ENCODE measurements at regions not wholly inside any gene's neighbourhood (a gene's known extent, or its start where the extent isn't known, plus 50 kb on each side); places are given as distances from the start of the nearest gene placed in this dataset.
"Not testable (repeated sequence)": the region's sequence is repeated elsewhere in the genome, so short reads cannot be mapped to it uniquely, and the experiment has no call there.

DNA sequence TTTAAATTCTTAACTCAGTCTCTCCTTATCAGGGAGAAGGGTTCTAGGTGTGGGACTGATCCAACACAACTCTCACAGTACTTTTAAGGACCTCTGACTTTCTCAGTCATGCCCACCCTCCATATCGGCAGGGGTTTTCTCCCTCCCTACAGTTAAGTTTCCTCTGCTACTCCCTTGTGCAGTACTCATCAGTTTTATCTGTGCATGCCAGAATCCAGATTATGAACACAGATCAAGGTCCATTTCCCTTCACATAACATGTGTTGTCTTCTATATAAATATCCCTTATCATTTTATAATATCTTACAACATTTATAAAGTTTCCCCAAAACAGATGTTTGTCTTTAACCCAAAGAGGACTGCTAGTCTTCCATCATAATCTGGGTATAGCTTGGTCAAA is 986.5 kb upstream of the ARRDC3 start:
- no peak for DNase-seq

DNA sequence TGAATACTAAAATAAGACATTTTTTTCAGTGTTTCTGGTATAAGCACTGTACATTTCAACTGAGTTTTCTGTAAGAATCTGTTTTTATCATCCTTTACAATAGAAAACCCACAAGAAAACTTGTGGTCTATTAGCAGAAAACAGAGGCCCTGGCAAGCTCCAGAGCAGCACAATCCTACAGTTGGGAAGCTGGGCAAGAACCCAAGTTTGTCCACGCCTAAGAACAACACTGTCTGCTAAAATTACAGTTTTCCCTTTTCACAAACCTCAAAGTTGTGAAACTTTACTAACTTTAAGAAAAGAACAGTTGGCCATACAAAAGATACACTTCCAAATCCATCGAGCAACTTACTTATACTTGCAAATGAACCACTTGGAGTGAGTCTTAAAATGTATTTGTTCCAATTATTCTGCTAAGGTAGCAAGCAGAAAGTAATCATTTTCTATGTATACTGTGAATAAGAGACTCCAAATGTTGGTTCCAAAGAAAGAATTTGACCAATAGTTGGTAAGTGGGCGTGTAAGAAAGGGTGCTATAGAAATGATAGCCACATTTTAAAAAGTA is 982.0 kb upstream of the ARRDC3 start:
- no peak for DNase-seq

DNA sequence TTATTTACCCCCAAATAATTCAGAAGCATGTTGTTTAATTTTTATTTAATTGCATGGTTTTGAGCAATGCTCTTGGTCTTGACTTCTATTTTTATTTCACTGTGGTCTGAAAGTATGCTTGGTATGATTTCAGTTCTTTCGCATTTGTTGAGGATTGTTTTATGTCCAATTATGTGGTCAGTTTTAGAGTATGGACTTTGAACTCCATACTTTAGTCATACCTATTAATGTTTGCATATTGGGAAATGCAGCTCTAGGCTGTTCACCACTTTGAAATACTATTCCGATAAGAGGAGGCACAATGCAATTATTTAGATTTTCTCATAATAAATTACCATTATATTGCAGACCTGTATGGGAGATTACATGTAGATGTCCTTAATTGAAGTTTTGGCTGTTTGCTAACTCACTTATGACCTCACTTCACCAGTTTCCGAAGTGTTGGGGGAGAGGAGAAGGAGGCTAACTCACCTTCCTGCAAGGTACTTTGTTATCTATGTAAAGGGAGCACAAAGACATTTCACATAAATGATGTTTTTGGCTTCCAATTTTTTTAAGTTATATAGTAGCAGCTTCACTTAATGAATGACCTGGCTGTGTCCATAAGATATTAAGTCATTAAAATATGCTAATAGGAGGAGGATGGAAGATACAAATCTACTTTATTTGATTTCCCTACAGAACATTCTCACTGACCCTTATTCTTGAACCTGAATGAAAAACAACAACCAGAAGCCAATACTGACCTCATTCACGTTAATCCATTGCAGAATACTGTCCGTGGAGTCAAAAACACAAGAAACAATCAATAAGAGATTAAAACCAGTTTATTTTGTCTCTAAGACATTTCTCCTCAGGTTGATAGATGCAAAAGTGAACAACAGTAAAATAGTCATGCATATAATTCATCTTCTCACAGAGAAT is 970.3 kb upstream of the ARRDC3 start:
- DNase-seq = no peak

DNA sequence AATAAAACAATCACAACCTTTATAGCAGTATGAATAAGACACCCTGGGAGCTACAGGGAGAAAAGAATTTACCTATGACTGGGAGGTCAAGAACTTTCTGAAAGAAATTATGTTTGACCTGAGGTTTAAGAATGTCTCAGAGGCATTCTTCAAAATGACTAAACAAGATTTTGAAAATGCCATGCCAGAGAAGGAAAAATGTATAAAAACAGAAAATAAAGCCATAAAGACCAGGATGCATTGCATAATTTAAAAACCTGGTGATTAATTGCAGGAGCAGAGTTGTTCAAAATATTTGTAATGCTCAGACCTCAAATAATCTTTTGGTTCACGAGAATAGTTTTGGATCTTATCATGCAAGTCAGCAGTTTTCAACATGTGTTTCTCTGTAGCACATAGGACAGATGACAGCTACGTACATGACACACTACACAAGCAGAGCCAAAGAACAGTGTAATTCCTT is 954.7 kb upstream of the ARRDC3 start:
- DNase-seq = no peak

DNA sequence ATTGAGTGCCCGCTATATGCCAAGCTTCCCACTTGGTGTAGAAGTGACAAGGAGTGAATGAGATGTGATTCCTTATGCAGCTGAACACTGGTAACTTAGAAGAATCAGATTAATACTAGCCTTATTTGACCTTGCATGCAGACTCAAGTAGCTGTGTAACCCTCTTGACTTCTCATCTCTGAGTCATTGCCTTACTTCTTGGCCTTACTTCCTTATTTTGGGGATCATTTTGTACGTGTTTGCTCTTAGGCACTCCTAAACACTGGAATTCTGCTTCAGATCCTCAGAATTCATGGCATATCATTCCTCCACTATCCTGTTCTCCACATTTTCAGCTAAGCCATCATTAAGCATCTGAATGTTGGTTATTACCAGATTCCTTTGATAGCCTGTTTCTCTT is 948.9 kb upstream of the ARRDC3 start:
- no peak for DNase-seq

DNA sequence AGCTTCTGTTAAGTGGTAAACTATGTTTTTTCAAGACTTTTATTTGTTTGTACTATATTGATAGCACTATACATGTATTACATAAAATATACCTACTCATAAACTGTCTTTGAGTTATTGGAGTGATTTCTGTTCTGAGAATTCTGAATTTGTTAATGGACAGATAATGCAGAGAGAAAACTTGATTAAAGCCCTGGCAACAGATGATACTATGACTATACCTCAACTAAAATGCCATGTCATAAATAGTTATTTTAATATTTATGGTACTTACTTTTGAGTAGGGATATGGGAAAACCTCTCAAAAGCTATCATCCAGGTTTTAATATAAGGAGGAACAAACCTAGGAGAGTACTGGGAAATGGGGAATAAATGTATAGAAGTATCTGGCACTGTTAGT is 947.2 kb upstream of the ARRDC3 start:
- no peak for DNase-seq

DNA sequence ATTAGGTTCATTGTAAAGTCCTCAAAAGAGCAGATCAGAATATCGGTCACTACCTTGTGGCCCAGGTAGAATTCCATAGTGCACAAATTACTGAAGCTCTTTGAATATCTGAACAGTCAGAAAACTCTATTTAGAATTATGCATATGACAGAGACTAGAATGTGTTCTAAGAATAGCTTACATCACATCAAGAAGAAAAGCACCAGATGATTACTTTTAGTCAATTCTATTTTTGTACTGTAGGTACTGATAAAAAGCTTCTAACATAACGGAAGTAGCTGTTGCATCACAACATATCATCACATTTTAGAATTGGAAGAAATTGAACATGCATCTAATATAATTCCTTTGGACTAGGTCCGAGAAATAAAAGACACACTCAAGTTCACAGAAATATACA is 946.6 kb upstream of the ARRDC3 start:
- DNase-seq = no peak

DNA sequence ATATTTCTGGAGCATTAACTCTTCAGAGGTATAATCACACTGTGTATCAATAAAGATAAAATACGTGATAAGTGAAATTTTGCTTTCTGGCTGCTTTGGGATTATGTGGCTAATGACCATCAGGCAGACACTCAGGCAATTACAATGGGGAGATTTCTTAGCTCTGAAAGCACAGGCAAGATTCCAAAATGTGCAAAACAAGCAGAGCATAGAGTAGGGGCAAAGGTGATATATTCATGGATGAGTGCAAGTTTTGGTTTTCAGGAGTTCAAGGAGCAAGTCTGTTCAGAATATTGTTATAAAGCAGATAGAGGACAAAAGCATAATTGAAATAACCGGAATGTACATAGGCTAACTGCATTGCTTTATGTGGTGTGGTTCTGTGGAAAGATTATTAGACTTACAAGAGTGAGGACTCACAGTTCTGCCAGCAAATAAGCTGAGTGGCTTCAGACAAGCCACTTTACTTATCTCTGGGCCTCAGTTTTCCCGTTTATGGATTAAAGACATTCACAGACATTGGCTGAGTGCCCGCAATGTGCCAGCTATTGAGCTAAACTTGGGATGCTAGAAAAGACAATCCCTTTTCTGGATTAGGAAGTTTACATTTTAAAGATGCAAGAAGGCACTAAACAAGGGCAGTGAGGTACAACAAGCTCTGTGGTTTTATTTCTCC is 945.6 kb upstream of the ARRDC3 start:
- DNase-seq = no peak

DNA sequence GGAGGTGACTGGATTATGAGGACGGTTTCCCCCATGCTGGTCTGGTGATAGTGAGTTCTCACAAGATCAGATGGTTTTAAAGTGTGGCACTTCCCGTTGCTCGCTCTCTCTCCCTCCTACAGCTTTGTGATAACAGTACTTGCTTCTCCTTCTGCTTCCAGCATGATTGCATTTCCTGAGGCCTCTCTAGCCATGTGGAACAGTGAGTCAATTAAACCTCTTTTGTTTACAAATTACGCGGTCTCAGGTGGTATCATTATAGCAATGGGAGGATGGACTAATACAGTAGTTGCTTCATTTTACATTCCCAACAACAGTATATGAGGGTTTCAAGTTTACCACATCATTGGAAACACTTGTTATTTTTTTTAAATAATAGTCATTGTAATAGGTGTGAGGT is 937.3 kb upstream of the ARRDC3 start:
- DNase-seq = no peak

DNA sequence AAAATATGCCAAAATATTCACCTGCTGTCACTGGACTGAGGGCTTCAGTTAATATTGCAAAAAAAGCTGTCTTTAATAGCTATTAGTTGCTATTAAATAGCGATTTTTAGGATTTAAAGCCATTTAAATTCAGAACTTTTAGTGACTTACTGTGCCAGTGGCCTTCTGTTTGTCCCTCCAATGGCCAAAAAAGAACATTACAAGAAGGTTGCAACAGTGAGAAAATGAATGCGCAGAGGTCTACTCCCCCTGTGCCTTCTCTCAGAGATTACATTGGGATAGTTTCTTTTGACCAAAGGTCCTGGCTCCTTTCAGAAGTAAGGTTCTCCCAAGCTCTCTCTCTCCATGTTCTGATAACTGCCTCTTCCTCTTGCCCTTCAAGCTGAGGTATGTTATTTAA is 930.3 kb upstream of the ARRDC3 start:
- no peak for DNase-seq

DNA sequence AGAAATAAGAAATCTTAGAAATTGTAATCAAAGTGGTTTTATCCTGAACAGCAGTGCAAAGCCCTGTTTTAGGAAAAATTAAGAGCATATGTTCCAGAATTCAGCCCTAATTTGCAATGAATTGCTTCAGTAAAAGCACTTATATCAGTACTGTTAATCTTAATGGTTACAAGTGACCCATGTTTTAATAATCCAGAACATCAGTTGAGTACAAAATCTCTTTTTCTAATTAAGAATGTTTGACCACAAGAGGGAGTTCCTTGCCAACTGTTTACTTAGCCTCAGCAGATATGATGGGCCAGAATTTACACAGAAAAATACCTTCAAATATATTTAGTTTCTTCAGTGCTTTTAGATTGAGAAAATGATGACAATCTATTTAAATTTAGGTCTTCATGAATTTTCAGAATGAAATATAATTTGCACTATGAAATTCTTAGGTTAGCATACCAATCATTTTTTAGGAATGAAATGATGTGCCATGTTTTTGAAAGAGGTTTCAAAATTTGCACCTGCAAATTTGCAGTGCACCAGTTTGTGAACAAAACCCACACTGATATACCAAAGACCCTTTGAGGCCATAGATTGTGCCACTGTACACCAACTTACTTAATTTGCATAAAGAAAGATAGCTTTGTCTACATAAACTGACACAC is 926.3 kb upstream of the ARRDC3 start:
- peak; percentile 1 for DNase-seq

DNA sequence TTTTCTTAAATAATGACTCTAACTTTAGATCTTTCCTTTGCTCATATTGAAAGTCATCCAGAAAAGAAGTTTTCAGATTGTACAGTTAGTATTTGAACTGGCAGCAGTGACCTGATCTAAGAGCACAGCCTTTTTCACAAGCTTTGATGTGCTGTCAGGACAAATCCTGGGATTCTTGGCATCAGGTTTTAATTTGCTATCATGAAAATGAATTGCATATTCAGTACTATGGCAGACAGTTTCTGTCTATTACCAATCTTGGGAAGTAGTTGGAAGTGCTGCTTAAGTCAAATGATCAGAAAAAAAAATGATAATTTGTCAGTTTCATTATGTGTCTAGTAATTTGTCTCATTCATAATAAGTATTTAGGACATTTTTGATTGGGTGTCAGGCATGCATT is 925.6 kb upstream of the ARRDC3 start:
- no peak for DNase-seq

DNA sequence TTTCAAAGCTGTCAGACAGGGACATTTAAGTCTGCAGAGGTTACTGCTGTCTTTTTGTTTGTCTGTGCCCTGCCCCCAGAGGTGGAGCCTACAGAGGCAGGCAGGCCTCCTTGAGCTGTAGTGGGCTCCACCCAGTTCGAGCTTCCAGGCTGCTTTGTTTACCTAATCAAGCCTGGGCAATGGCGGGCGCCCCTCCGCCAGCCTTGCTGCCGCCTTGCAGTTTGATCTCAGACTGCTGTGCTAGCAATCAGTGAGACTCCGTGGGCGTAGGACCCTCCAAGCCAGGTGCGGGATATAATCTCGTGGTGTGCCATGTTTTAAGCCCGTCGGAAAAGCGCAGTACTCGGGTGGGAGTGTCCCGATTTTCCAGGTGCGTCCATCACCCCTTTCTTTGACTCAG is 919.2 kb upstream of the ARRDC3 start:
- DNase-seq = not testable (repeated sequence)

DNA sequence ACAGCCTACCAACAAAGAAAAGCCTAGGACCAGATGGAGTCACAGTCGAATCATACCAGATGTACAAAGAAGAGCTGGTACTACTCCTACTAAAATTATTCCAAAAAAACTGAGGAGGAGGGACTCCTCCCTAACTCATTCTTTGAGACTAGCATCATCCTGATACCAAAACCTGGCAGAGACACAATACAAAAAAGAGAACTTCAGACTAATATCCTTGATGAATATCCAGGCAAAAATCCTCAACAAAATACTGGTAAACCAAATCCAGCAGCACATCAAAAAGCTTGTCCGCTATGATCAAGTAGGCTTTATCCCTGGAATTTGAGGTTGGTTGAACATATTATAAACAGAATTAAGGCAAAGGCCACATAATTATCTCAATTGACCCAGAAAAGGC is 900.4 kb upstream of the ARRDC3 start:
- no peak for DNase-seq

DNA sequence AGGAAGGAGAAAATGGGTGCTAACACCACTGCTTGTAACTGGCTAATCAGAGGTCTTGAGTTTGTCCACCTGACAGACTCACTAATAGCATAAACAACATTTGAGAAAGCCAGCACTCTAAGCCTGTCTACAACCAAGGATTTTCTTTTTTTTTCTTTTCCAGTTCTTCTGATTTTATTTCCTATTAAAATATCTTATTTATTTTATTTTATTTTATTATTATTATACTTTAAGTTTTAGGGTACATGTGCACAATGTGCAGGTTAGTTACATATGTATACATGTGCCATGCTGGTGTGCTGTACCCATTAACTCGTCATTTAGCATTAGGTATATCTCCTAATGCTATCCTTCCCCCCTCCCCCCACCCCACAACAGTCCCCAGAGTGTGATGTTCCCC is 888.6 kb upstream of the ARRDC3 start:
- DNase-seq = not testable (repeated sequence)

DNA sequence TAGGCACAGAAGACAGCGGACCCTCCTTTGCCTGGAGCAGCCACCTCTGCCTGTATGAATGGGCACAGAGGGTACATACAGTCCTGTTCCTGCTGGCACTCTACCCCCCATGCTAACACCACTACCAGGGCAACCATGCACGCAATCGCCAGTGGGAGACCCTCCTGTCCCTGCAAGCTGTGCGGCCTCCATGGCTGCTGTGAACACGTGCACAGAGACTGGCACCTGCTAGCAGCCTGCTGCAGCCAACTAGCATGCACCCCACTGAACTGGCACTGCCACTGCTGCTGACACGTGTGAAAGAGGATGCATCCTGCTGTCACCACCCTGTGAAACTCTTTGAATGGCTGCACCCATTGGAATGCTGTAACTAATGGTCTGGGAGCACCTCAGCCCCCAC is 885.2 kb upstream of the ARRDC3 start:
- DNase-seq = no peak

DNA sequence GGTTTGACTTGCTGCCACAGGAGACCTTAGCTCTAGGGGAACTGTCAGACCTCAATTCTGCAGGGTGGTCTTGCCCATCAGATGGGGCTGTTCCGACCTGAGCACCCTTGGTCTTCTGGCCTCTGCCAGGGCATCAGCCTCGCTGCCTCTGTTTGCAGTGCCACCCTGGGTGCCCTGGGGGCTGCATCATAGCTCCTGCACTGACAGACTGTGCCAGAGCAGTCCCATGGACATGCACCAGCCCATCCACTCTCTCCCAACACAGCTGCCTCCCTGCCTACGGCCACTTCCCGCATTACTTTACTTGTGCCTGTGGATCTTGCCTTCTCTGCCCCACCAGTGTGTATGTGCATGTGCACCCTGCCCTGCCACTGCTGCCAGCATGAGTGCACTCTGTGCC is 884.7 kb upstream of the ARRDC3 start:
- no peak for DNase-seq

DNA sequence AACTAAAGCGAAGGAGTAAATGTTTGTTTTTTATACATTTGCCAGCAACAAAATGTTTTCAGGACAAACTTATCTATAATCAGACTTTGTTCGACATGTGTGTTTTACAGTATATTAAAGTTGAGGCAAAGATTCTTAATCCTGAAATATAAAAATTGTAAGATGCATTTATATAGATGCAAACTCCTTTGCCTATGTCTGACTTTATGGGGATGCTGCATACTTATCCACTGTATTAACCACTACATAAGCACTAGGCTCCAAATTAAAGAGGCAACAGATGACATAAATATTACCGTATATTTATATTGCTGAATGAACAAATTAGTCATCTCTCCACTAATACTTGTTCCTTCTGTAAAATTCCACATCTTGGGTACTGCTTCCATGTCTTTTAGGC is 882.7 kb upstream of the ARRDC3 start:
- no peak for DNase-seq

DNA sequence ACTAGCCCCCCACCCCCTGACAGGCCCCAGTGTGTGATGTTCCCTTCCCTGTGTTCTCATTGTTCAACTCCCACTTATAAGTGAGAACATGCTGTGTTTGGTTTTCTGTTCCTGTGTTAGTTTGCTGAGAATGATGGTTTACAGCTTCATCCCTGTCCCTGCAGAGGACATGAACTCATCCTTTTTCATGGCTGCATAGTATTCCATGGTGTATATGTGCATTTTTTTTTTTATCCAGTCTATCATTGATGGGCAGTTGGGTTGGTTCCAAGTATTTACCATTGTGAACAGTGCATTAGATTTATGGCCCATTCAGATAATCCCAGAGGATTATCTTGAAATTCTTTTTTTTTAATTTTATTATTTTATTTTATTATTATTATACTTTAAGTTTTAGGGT is 872.5 kb upstream of the ARRDC3 start:
- DNase-seq = not testable (repeated sequence)

DNA sequence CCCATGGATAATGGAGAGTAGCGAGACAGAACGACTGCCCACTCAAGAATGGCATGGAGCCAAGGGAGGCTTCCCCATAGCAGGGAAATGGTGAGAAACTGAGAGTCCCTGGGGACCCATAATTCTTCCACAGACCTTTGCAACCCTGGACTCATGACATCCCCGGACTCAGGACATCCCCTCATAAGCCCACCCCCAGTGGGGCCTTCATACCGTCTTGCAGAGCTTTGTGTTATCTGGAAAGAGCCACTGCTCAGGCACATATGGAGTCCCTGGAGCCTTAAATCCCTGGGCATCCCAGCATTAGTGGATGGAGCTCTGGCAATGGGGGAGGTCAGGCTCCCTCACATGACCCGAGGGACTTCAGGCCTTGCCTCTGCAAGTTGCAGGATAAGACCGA is 865.4 kb upstream of the ARRDC3 start:
- no peak for DNase-seq

DNA sequence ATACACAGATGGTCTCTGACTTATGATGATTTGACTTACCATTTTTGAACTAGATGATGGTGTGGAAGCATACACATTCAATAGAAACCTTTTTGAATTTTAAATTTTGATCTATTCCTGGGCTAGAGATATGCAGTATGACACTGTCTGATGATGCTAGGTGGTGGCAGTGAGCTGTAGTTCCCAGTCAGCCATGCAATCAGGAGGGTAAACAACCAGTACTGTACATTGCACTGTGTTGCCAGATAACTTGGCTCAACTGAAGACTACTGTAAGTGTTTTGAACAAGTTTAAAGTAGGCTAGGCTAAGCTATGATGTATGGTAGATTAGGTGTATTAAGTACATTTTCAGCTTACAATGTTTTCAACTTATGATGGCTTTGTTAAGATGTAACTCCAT is 859.1 kb upstream of the ARRDC3 start:
- DNase-seq = no peak

DNA sequence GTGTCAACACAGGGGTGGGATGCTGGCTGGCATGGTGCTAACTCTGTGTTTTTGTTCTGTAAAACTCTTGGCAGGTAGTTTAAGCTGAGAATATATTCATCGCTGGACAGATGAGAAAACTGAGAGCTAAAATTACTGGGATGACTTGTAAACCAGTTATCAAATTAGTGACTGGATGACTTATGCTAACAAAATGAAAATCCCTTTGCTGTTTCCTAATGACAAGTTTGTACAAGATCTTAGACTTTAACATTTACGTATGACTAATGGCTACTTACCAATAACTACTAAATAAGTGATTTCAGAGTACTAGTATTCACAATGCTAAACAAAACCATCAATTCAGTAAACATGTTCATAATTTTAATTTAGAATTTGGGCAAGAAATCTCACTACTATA is 854.8 kb upstream of the ARRDC3 start:
- no peak for DNase-seq

DNA sequence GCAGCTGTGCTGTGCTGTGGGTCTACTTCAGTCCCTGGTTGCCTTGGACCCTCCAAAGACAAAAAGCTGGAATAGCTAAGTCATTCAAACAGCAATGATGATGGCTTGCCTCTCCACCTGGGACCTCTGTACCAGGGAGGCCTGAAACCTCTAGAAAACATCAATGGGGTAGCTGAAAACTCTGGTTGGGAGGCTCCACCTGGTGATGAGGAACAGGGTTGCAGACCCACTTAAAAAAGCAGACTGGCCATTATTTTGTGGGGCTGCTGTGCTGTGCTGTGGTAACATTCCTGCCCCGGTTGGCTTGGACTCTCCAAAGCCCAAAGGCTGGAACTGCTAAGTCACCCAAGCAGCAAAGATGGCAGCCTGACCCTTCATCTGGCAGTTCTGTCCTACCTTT is 839.3 kb upstream of the ARRDC3 start:
- no peak for DNase-seq

DNA sequence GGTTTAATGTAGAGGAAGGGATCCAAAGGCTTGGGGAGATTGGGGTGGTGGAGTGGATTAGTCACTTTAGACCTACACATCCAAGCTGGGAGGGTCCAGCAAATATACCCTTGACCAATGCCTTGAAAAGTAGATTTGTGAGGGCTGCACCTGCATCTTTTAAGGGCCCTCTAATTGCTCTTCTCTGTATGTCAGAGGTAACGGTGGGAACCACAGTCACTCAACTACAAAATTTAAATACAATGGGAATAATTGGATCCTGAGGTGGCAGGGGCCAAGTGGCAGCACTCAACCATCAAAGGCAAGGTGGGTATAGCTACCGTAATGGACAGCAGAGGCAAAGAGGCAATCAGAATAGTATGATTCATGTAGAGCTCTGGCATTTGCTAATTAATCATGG is 833.7 kb upstream of the ARRDC3 start:
- DNase-seq = not testable (repeated sequence)
